NB4 (cell line): ENCODE measurements at regions not wholly inside any gene's neighbourhood (a gene's known extent, or its start where the extent isn't known, plus 50 kb on each side); places are given as distances from the start of the nearest gene placed in this dataset.

Source experiments
- MYC ChIP-seq: IDR thresholded peaks from 2 replicates; pipeline ENCODE4 v1.6.1; 2011; ENCODE audit warnings: low read depth, low read length
- POLR2A ChIP-seq: IDR thresholded peaks from 2 replicates; pipeline ENCODE4 v1.6.1; 2011; ENCODE audit warnings: mild to moderate bottlenecking; ENCODE audit not compliant: insufficient read length; ENCODE audit errors: extremely low read depth
- TF ChIP-seq, protein P1 (sequence below): IDR thresholded peaks from one replicate; pipeline ENCODE4 v1.5.1; 2012; ENCODE audit warnings: low read depth, low read length
- TF ChIP-seq, protein P2 (sequence below): IDR thresholded peaks from 2 replicates; pipeline ENCODE4 v1.6.1; 2011; ENCODE audit warnings: low read depth, low read length

DNA sequence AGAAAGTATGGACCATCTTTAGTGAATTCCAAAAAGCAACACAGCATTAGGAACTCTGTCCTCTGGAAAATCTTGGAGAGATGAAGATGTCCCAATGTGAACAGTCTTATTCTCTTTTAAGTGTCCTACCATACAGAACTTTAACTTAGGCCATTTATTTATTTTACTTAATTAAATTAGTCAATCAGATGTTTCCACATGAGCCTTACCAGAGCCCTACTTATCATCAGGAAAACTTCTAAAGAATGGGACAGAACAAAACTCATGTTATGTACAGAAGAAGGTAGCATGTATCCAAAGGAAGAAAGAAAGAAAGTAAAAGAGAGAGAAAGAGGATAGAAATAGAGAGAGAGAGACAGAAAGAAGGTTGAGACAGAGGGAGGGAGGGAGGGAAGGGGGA lies 276.4 kb downstream of the ETV1 start:
- TF ChIP-seq, protein P1, sequence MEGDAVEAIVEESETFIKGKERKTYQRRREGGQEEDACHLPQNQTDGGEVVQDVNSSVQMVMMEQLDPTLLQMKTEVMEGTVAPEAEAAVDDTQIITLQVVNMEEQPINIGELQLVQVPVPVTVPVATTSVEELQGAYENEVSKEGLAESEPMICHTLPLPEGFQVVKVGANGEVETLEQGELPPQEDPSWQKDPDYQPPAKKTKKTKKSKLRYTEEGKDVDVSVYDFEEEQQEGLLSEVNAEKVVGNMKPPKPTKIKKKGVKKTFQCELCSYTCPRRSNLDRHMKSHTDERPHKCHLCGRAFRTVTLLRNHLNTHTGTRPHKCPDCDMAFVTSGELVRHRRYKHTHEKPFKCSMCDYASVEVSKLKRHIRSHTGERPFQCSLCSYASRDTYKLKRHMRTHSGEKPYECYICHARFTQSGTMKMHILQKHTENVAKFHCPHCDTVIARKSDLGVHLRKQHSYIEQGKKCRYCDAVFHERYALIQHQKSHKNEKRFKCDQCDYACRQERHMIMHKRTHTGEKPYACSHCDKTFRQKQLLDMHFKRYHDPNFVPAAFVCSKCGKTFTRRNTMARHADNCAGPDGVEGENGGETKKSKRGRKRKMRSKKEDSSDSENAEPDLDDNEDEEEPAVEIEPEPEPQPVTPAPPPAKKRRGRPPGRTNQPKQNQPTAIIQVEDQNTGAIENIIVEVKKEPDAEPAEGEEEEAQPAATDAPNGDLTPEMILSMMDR = no peak
- TF ChIP-seq POLR2A = no peak
- TF ChIP-seq, protein P2, sequence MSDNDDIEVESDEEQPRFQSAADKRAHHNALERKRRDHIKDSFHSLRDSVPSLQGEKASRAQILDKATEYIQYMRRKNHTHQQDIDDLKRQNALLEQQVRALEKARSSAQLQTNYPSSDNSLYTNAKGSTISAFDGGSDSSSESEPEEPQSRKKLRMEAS = no peak
- TF ChIP-seq MYC = no peak
